ENCODE measurements at regions not wholly inside any gene's neighbourhood (a gene's known extent, or its start where the extent isn't known, plus 50 kb on each side); places are given as distances from the start of the nearest gene placed in this dataset.

GRCh38 chr3:84567796-84568195 lies 391.0 kb upstream of the CADM2 start:
- H3K27ac ChIP-seq = no peak overlapping the region
- TF ChIP-seq CTCF (conservative IDR thresholded peaks at IDR 0.05) (no peak), ZFX (IDR thresholded peaks at IDR 0.05) (no peak)

- H3K27ac ChIP-seq = no peak overlapping the region
- TF ChIP-seq CTCF (conservative IDR thresholded peaks at IDR 0.05) (no peak), ZFX (IDR thresholded peaks at IDR 0.05) (no peak)
Observed at GRCh38 chr3:84573962-84574361, 384.8 kb upstream of the CADM2 start.

GRCh38 chr3:84586427-84586826 lies 372.4 kb upstream of the CADM2 start:
- no peak for TF ChIP-seq ZFX (IDR thresholded peaks at IDR 0.05)
- TF ChIP-seq CTCF (conservative IDR thresholded peaks at IDR 0.05) = no peak
- no peak overlapping the region for H3K27ac ChIP-seq

- TF ChIP-seq CTCF (conservative IDR thresholded peaks at IDR 0.05) (no peak), ZFX (IDR thresholded peaks at IDR 0.05) (no peak)
Observed at GRCh38 chr3:84600703-84601225, 358.0 kb upstream of the CADM2 start.

GRCh38 chr3:84601303-84601702 lies 357.5 kb upstream of the CADM2 start:
- TF ChIP-seq ZFX (IDR thresholded peaks at IDR 0.05) (no peak), CTCF (conservative IDR thresholded peaks at IDR 0.05) (no peak)
- no peak overlapping the region for H3K27ac ChIP-seq

More at GRCh38 chr3:84600703-84601225, 358.0 kb upstream of the CADM2 start:
- H3K27ac ChIP-seq = no peak overlapping the region

GRCh38 chr3:84621823-84622222 lies 337.0 kb upstream of the CADM2 start:
- no peak overlapping the region for H3K27ac ChIP-seq
- TF ChIP-seq ZFX (IDR thresholded peaks at IDR 0.05) (no peak), CTCF (conservative IDR thresholded peaks at IDR 0.05) (no peak)

GRCh38 chr3:84634668-84635067 lies 324.1 kb upstream of the CADM2 start:
- H3K27ac ChIP-seq = no peak overlapping the region
- TF ChIP-seq CTCF (conservative IDR thresholded peaks at IDR 0.05) (no peak), ZFX (IDR thresholded peaks at IDR 0.05) (no peak)
